Neural cell (in vitro differentiated cells): ENCODE measurements at regions not wholly inside any gene's neighbourhood (a gene's known extent, or its start where the extent isn't known, plus 50 kb on each side); places are given as distances from the start of the nearest gene placed in this dataset.

ENCODE experiments used
- H2AFZ ChIP-seq: fragments of 200-600, 300-800 bp; sonication (generic), shearing (Covaris generic); 2 replicates; pipeline ENCODE4 v1.6.0; 2014; ENCODE audit warnings: low read depth, mild to moderate bottlenecking, antibody characterized with exemption, low read length, moderate library complexity
- H3F3A ChIP-seq: fragments of 200-600 bp; shearing (Covaris generic); 2 replicates; pipeline ENCODE4 v1.6.1; 2016; ENCODE audit warnings: mild to moderate bottlenecking, moderate library complexity, mixed read lengths, antibody characterized with exemption, low read length; ENCODE audit not compliant: insufficient read depth, poor library complexity, severe bottlenecking
- H3K27ac ChIP-seq: fragments of 200-600, 300-800 bp; sonication (generic), shearing (Covaris generic); 2 replicates; pipeline ENCODE4 v1.5.1; 2014; ENCODE audit warnings: mild to moderate bottlenecking, low read length, moderate library complexity
- H3K27me3 ChIP-seq: fragments of 300-800, 200-600 bp; sonication (generic), shearing (Covaris generic); 2 replicates; pipeline ENCODE4 v1.6.0; 2014; ENCODE audit warnings: mild to moderate bottlenecking, low read depth, low read length, moderate library complexity; ENCODE audit not compliant: insufficient read depth
- H3K36me3 ChIP-seq: fragments of 300-800, 200-600 bp; sonication (generic), shearing (Covaris generic); 2 replicates; pipeline ENCODE4 v1.5.1; 2014; ENCODE audit warnings: mild to moderate bottlenecking, antibody characterized with exemption, low read length, moderate library complexity; ENCODE audit not compliant: insufficient read depth
- H3K4me2 ChIP-seq: fragments of 300-800, 200-600 bp; sonication (generic), shearing (Covaris generic); 2 replicates; pipeline ENCODE4 v1.6.0; 2014; ENCODE audit warnings: mild to moderate bottlenecking, low read length
- H3K4me3 ChIP-seq: fragments of 300-800, 200-600 bp; sonication (generic), shearing (Covaris generic); 2 replicates; pipeline ENCODE4 v1.5.1; 2014; ENCODE audit warnings: mild to moderate bottlenecking, low read length, moderate library complexity
- H3K79me2 ChIP-seq: fragments of 200-600 bp; shearing (Covaris generic); replicated peaks from 2 replicates; pipeline ENCODE4 v1.6.0; 2014; ENCODE audit warnings: mild to moderate bottlenecking, low read length, moderate library complexity; ENCODE audit not compliant: insufficient read depth
- H3K9ac ChIP-seq: fragments of 300-800, 200-600 bp; sonication (generic), shearing (Covaris generic); 2 replicates; pipeline ENCODE4 v1.6.1; 2016; ENCODE audit warnings: mild to moderate bottlenecking, low read length, mixed read lengths
- H3K9me2 ChIP-seq: fragments of 200-600 bp; shearing (Covaris generic); 2 replicates; pipeline ENCODE4 v1.6.1; 2016; ENCODE audit warnings: mild to moderate bottlenecking, low read length, mixed read lengths; ENCODE audit not compliant: insufficient read depth
- H3K9me3 ChIP-seq: fragments of 200-600, 300-800 bp; sonication (generic), shearing (Covaris generic); 2 replicates; pipeline ENCODE4 v1.6.1; 2016; ENCODE audit warnings: mild to moderate bottlenecking, mixed run types, low read length, moderate library complexity, mixed read lengths
- H4K20me1 ChIP-seq: fragments of 200-600 bp; shearing (Covaris generic); 2 replicates; pipeline ENCODE4 v1.6.1; 2016; ENCODE audit warnings: mild to moderate bottlenecking, mixed run types; ENCODE audit not compliant: insufficient read depth
- EP300 ChIP-seq: fragments of 450-650 bp; conservative IDR thresholded peaks from 2 replicates; pipeline ENCODE4 v1.6.1; 2014; ENCODE audit warnings: antibody characterized with exemption, mild to moderate bottlenecking, moderate library complexity; ENCODE audit not compliant: poor library complexity, severe bottlenecking
- EZH2 ChIP-seq: fragments of 200-600, 300-800 bp; shearing (Covaris generic), sonication (generic); IDR thresholded peaks from 2 replicates; pipeline ENCODE4 v1.6.1; 2014; ENCODE audit warnings: antibody characterized with exemption, low read length, borderline replicate concordance, mild to moderate bottlenecking; ENCODE audit not compliant: insufficient read depth, poor library complexity, severe bottlenecking
- MXI1 ChIP-seq: fragments of 450-650 bp; conservative IDR thresholded peaks from 2 replicates; pipeline ENCODE4 v1.6.1; 2014; ENCODE audit warnings: antibody characterized with exemption, mild to moderate bottlenecking; ENCODE audit not compliant: poor library complexity, severe bottlenecking
- POLR2AphosphoS5 ChIP-seq: IDR thresholded peaks from 2 replicates; pipeline ENCODE4 v1.6.1; 2012
- RAD21 ChIP-seq: fragments of 450-650 bp; conservative IDR thresholded peaks from 2 replicates; pipeline ENCODE4 v1.6.1; 2014; ENCODE audit warnings: antibody characterized with exemption, mild to moderate bottlenecking, moderate library complexity
- SMC3 ChIP-seq: fragments of 450-650 bp; conservative IDR thresholded peaks from 2 replicates; pipeline ENCODE4 v1.6.1; 2014; ENCODE audit warnings: antibody characterized with exemption, mild to moderate bottlenecking, moderate library complexity; ENCODE audit not compliant: poor library complexity
- TAF1 ChIP-seq: IDR thresholded peaks from 2 replicates; pipeline ENCODE4 v1.6.1; 2012; ENCODE audit warnings: low read depth
- TF ChIP-seq, protein P1 (sequence below): fragments of 450-650 bp; IDR thresholded peaks from 2 replicates; pipeline ENCODE4 v1.5.1; 2014; ENCODE audit warnings: antibody characterized with exemption, mild to moderate bottlenecking, moderate library complexity; ENCODE audit not compliant: poor library complexity, severe bottlenecking
- TF ChIP-seq, protein P2 (sequence below): IDR thresholded peaks from 2 replicates; pipeline ENCODE4 v1.6.1; 2012; ENCODE audit warnings: borderline replicate concordance

DNA sequence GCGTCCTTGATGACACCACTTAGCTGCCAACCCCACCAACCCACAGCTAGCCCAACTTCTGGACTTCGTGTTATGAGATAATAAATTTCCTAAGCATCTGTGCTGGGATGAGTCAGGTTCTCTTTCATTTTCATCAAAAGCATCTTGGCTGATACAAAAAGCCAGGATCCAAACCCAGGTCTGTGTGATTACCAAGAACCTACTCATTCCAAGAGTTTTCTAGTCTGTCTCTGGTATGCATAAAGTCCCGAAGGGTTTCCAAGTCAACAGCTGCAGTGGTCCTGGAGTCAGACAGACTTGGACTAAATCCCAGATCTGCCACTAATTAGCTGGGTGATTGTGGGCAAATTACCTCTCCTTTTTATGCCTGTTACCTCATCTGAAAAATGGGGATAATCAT lies 55.5 kb upstream of the SERP2 start:
- TF ChIP-seq POLR2AphosphoS5 (no peak), MXI1 (no peak), SMC3 (no peak), EP300 (no peak), TAF1 (no peak), RAD21 (no peak)
- TF ChIP-seq, protein P1, sequence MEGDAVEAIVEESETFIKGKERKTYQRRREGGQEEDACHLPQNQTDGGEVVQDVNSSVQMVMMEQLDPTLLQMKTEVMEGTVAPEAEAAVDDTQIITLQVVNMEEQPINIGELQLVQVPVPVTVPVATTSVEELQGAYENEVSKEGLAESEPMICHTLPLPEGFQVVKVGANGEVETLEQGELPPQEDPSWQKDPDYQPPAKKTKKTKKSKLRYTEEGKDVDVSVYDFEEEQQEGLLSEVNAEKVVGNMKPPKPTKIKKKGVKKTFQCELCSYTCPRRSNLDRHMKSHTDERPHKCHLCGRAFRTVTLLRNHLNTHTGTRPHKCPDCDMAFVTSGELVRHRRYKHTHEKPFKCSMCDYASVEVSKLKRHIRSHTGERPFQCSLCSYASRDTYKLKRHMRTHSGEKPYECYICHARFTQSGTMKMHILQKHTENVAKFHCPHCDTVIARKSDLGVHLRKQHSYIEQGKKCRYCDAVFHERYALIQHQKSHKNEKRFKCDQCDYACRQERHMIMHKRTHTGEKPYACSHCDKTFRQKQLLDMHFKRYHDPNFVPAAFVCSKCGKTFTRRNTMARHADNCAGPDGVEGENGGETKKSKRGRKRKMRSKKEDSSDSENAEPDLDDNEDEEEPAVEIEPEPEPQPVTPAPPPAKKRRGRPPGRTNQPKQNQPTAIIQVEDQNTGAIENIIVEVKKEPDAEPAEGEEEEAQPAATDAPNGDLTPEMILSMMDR = no peak
- no peak overlapping the region for H3K27ac ChIP-seq
- H3F3A ChIP-seq = no peaks in the 10 kb centered on the region
- no peaks in the 10 kb centered on the region for H4K20me1 ChIP-seq
- no peak overlapping the region for H3K4me2 ChIP-seq
- no peaks in the 10 kb centered on the region for H3K79me2 ChIP-seq
- no peaks in the 10 kb centered on the region for H3K27me3 ChIP-seq
- H3K4me3 ChIP-seq = no peak overlapping the region
- no peaks in the 10 kb centered on the region for H3K9me2 ChIP-seq
- H3K9me3 ChIP-seq = no peaks in the 10 kb centered on the region
- H3K36me3 ChIP-seq = no peaks in the 10 kb centered on the region
- H2AFZ ChIP-seq = no peak overlapping the region
- H3K9ac ChIP-seq = no peak overlapping the region

DNA sequence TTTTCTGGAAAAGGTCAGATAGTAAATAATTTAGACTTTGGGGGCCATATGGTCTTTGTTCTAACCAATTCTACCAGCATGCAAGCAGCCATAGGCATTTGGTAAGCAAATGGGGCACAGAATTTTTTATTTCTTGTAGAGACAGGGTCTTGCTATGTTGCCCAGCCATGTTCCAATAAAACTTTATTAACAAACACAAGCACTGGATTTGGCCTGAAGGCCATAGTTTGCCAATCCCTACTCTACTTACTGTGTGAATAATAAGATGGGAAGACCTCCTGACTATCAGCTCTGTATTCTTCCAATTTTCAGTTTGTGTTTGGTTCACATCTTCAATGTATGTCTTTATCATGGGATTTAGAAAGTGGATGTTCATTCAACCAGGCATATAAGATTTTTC lies 53.0 kb upstream of the SERP2 start:
- H2AFZ ChIP-seq = no peak overlapping the region
- no peaks in the 10 kb centered on the region for H3K9me3 ChIP-seq
- H3K4me2 ChIP-seq = no peak overlapping the region
- no peaks in the 10 kb centered on the region for H3K36me3 ChIP-seq
- H3K79me2 ChIP-seq = no peaks in the 10 kb centered on the region
- H4K20me1 ChIP-seq = no peaks in the 10 kb centered on the region
- no peaks in the 10 kb centered on the region for H3F3A ChIP-seq
- no peak overlapping the region for H3K9ac ChIP-seq
- H3K9me2 ChIP-seq = no peaks in the 10 kb centered on the region
- no peak overlapping the region for H3K27ac ChIP-seq
- TF ChIP-seq, protein P2, sequence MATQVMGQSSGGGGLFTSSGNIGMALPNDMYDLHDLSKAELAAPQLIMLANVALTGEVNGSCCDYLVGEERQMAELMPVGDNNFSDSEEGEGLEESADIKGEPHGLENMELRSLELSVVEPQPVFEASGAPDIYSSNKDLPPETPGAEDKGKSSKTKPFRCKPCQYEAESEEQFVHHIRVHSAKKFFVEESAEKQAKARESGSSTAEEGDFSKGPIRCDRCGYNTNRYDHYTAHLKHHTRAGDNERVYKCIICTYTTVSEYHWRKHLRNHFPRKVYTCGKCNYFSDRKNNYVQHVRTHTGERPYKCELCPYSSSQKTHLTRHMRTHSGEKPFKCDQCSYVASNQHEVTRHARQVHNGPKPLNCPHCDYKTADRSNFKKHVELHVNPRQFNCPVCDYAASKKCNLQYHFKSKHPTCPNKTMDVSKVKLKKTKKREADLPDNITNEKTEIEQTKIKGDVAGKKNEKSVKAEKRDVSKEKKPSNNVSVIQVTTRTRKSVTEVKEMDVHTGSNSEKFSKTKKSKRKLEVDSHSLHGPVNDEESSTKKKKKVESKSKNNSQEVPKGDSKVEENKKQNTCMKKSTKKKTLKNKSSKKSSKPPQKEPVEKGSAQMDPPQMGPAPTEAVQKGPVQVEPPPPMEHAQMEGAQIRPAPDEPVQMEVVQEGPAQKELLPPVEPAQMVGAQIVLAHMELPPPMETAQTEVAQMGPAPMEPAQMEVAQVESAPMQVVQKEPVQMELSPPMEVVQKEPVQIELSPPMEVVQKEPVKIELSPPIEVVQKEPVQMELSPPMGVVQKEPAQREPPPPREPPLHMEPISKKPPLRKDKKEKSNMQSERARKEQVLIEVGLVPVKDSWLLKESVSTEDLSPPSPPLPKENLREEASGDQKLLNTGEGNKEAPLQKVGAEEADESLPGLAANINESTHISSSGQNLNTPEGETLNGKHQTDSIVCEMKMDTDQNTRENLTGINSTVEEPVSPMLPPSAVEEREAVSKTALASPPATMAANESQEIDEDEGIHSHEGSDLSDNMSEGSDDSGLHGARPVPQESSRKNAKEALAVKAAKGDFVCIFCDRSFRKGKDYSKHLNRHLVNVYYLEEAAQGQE = no peak
- TF ChIP-seq EP300 = no peak
- TF ChIP-seq EZH2 = no peak
- TF ChIP-seq POLR2AphosphoS5 = no peak
- no peak for TF ChIP-seq SMC3
- TF ChIP-seq, protein P1 = no peak
- no peak for TF ChIP-seq MXI1
- no peak for TF ChIP-seq TAF1
- TF ChIP-seq RAD21 = no peak
- H3K4me3 ChIP-seq = no peak overlapping the region
- H3K27me3 ChIP-seq = no peaks in the 10 kb centered on the region
